HEK293 (cell line): ENCODE measurements at regions not wholly inside any gene's neighbourhood (a gene's known extent, or its start where the extent isn't known, plus 50 kb on each side); places are given as distances from the start of the nearest gene placed in this dataset.

Experiments
- CTCF ChIA-PET: fragments of 350-600 bp; formaldehyde crosslinking; extraction: SDS; loops from one replicate; lab custom pipeline; 2021; ENCODE audit warnings: antibody characterized with exemption; lab: Yijun Ruan, JAX
- POLR2A ChIA-PET: fragments of 300-600 bp; formaldehyde crosslinking; extraction: SDS; loops from one replicate; lab custom pipeline; 2020; ENCODE audit warnings: antibody characterized with exemption, inconsistent platforms; lab: Yijun Ruan, JAX
- H3K27ac ChIP-seq: fragments of 200-500 bp; sonication (Bioruptor generic); 2 replicates; pipeline ENCODE4 v1.5.1; 2014; ENCODE audit warnings: low read depth, low read length, control low read depth, inconsistent platforms; ENCODE audit errors: extremely low read depth
- H3K36me3 ChIP-seq, 2 experiments: fragments of 200-500 bp in 1 of 2; sonication (Bioruptor generic) in 1 of 2; 1 replicate in 1 of 2; 2 replicates in 1 of 2; pipeline ENCODE4 v1.5.1; 2014 to 2017; ENCODE audit warnings: inconsistent platforms in 2 of 2, low read length in 2 of 2; ENCODE audit not compliant: control insufficient read depth in 2 of 2, insufficient read depth in 1 of 2
- H3K4me1 ChIP-seq: fragments of 200-500 bp; sonication (Bioruptor generic); 2 replicates; pipeline ENCODE4 v1.5.1; 2014; ENCODE audit warnings: mild to moderate bottlenecking, low read length, inconsistent platforms; ENCODE audit not compliant: control insufficient read depth, insufficient read depth
- H3K4me3 ChIP-seq: 2 replicates; pipeline ENCODE4 v1.5.1; 2011; ENCODE audit warnings: low read depth, mild to moderate bottlenecking, control low read depth, low read length, moderate library complexity
- H3K9me3 ChIP-seq: fragments of 200-500 bp; sonication (Bioruptor generic); 2 replicates; pipeline ENCODE4 v1.5.1; 2014; ENCODE audit warnings: low read depth, low read length, inconsistent platforms; ENCODE audit not compliant: control insufficient read depth, insufficient read depth
- HOXD13 ChIP-seq: sonication (generic); formaldehyde crosslinking; IDR thresholded peaks from 2 replicates; pipeline ENCODE4 v1.8.0; 2022; ENCODE audit warnings: missing genetic modification reagents, borderline replicate concordance
- KLF16 ChIP-seq: fragments of 450-650 bp; formaldehyde crosslinking; IDR thresholded peaks from 2 replicates; pipeline ENCODE4 v1.5.1; 2017; ENCODE audit warnings: missing biosample characterization, missing genetic modification characterization
- KLF8 ChIP-seq: fragments of 450-650 bp; formaldehyde crosslinking; IDR thresholded peaks from 2 replicates; pipeline ENCODE4 v1.5.1; 2016; ENCODE audit warnings: missing biosample characterization, missing genetic modification characterization
- REST ChIP-seq: fragments of 450-650 bp; formaldehyde crosslinking; IDR thresholded peaks from 2 replicates; pipeline ENCODE4 v1.5.1; 2016; ENCODE audit warnings: missing biosample characterization, missing genetic modification characterization
- TCF7L2 ChIP-seq: IDR thresholded peaks from 2 replicates; pipeline ENCODE4 v1.6.1; 2011; ENCODE audit warnings: low read depth, mild to moderate bottlenecking, inconsistent platforms, low read length, moderate library complexity, borderline replicate concordance
- ZBTB44 ChIP-seq: fragments of 450-650 bp; IDR thresholded peaks from 2 replicates; pipeline ENCODE4 v1.5.1; 2018; ENCODE audit warnings: missing biosample characterization, mild to moderate bottlenecking, missing genetic modification characterization
- ZFP37 ChIP-seq: fragments of 450-650 bp; formaldehyde crosslinking; IDR thresholded peaks from 2 replicates; pipeline ENCODE4 v1.5.1; 2016; ENCODE audit warnings: missing biosample characterization, missing genetic modification characterization
- ZNF221 ChIP-seq: fragments of 450-650 bp; formaldehyde crosslinking; IDR thresholded peaks from 2 replicates; pipeline ENCODE4 v1.5.1; 2017; ENCODE audit warnings: missing biosample characterization, missing genetic modification characterization, borderline replicate concordance
- ZNF239 ChIP-seq: fragments of 450-650 bp; formaldehyde crosslinking; IDR thresholded peaks from 2 replicates; pipeline ENCODE4 v1.5.1; 2016; ENCODE audit warnings: missing biosample characterization, missing genetic modification characterization
- ZNF394 ChIP-seq: fragments of 450-650 bp; formaldehyde crosslinking; IDR thresholded peaks from 2 replicates; pipeline ENCODE4 v1.5.1; 2016; ENCODE audit warnings: missing biosample characterization, missing genetic modification characterization, mild to moderate bottlenecking, moderate library complexity, borderline replicate concordance
- ZNF501 ChIP-seq: fragments of 450-650 bp; formaldehyde crosslinking; IDR thresholded peaks from 2 replicates; pipeline ENCODE4 v1.5.1; 2016; ENCODE audit warnings: missing biosample characterization, missing genetic modification characterization
- ZNF510 ChIP-seq: fragments of 450-650 bp; formaldehyde crosslinking; IDR thresholded peaks from 2 replicates; pipeline ENCODE4 v1.5.1; 2018; ENCODE audit warnings: mild to moderate bottlenecking, missing genetic modification characterization, missing biosample characterization; ENCODE audit not compliant: insufficient replicate concordance
- ZNF544 ChIP-seq: fragments of 450-650 bp; formaldehyde crosslinking; IDR thresholded peaks from 2 replicates; pipeline ENCODE4 v1.5.0; 2017; ENCODE audit warnings: missing biosample characterization, missing genetic modification characterization
- ZNF610 ChIP-seq: fragments of 450-650 bp; formaldehyde crosslinking; IDR thresholded peaks from 2 replicates; pipeline ENCODE4 v1.5.1; 2016; ENCODE audit warnings: missing biosample characterization, missing genetic modification characterization, borderline replicate concordance
- ZNF621 ChIP-seq: fragments of 450-650 bp; formaldehyde crosslinking; IDR thresholded peaks from 2 replicates; pipeline ENCODE4 v1.5.1; 2017; ENCODE audit warnings: missing biosample characterization, missing genetic modification characterization
- ZNF660 ChIP-seq: fragments of 450-650 bp; IDR thresholded peaks from 2 replicates; pipeline ENCODE4 v1.5.1; 2018; ENCODE audit warnings: missing biosample characterization, mild to moderate bottlenecking, missing genetic modification characterization
- ZNF701 ChIP-seq: fragments of 450-650 bp; formaldehyde crosslinking; IDR thresholded peaks from 2 replicates; pipeline ENCODE4 v1.5.1; 2016; ENCODE audit warnings: missing biosample characterization, missing genetic modification characterization
- ZNF707 ChIP-seq: fragments of 450-650 bp; formaldehyde crosslinking; IDR thresholded peaks from 2 replicates; pipeline ENCODE4 v1.5.1; 2016; ENCODE audit warnings: missing biosample characterization, missing genetic modification characterization
- ZXDB ChIP-seq: fragments of 450-650 bp; formaldehyde crosslinking; IDR thresholded peaks from 2 replicates; pipeline ENCODE4 v1.5.1; 2016; ENCODE audit warnings: missing biosample characterization, missing genetic modification characterization
- TF ChIP-seq, protein P1 (sequence below): fragments of 450-650 bp; formaldehyde crosslinking; IDR thresholded peaks from 2 replicates; pipeline ENCODE4 v1.5.1; 2016; ENCODE audit warnings: missing biosample characterization, missing genetic modification characterization
- TF ChIP-seq, protein P2 (sequence below): fragments of 450-650 bp; formaldehyde crosslinking; IDR thresholded peaks from 2 replicates; pipeline ENCODE4 v1.5.1; 2016; ENCODE audit warnings: missing biosample characterization, missing genetic modification characterization, low read depth

- TF ChIP-seq, protein P1, sequence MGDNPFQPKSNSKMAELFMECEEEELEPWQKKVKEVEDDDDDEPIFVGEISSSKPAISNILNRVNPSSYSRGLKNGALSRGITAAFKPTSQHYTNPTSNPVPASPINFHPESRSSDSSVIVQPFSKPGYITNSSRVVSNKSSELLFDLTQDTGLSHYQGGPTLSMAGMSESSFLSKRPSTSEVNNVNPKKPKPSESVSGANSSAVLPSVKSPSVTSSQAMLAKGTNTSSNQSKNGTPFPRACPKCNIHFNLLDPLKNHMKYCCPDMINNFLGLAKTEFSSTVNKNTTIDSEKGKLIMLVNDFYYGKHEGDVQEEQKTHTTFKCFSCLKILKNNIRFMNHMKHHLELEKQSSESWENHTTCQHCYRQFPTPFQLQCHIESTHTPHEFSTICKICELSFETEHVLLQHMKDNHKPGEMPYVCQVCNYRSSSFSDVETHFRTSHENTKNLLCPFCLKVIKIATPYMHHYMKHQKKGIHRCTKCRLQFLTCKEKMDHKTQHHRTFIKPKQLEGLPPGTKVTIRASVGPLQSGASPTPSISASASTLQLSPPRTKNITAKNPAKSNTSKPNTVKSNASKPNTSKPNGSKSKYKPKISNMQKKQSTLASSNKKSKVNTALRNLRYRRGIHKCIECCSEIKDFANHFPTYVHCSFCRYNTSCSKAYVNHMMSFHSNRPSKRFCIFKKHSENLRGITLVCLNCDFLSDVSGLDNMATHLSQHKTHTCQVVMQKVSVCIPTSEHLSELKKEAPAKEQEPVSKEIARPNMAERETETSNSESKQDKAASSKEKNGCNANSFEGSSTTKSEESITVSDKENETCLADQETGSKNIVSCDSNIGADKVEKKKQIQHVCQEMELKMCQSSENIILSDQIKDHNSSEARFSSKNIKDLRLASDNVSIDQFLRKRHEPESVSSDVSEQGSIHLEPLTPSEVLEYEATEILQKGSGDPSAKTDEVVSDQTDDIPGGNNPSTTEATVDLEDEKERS (tag by site-specific recombination): no peak
These were observed 275.4 kb upstream of the LRRC3B start (continued) for GRCh38 chr3:26347150-26347549.

DNA sequence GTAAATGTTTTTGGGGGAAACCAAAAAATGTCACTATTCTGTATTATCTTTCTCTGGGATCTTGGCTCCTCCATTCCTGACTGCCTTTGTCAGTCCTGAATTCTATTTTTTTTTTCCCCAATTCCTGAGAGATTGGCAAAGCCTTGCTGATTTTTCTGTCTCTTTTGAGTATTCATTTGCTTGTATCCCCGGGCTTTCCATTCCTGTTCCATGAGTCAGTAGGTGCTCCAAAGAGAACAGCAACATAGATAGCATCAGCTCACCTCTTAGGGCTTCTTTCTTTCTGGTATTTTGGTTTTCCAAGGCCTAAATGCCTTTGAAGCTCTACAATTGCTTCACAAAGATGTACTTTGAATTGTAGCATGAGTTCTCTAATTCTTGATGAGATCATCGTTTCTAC lies 271.7 kb upstream of the LRRC3B start:
- no peak for TF ChIP-seq ZNF239 (tag by site-specific recombination)
- ChIA-PET POLR2A (no interaction called here), CTCF (no interaction called here)
- no peak overlapping the region for H3K27ac ChIP-seq
- no peaks in the 10 kb centered on the region for H3K9me3 ChIP-seq
- no peaks in the 10 kb centered on the region for H3K36me3 ChIP-seq
- H3K4me1 ChIP-seq: no peaks in the 10 kb centered on the region
- H3K4me3 ChIP-seq: no peak overlapping the region

- TF ChIP-seq ZNF544 (tag by site-specific recombination): no peak
- TF ChIP-seq ZNF510 (tag by site-specific recombination): no peak
- no peak for TF ChIP-seq ZFP37 (tag by site-specific recombination)
- TF ChIP-seq KLF8 (tag by site-specific recombination): no peak
- no peak for TF ChIP-seq ZXDB
- no peak for TF ChIP-seq KLF16 (tag by site-specific recombination)
- TF ChIP-seq ZNF239 (tag by site-specific recombination): no peak
- TF ChIP-seq REST: no peak
- no peak for TF ChIP-seq ZBTB44 (tag by site-specific recombination)
- TF ChIP-seq ZNF660 (tag by site-specific recombination): no peak
- no peak for TF ChIP-seq ZNF621 (tag by site-specific recombination)
- TF ChIP-seq HOXD13 (CRISPR knock-in tag): no peak
- no peak for TF ChIP-seq ZNF501 (tag by site-specific recombination)
- TF ChIP-seq ZNF610 (tag by site-specific recombination): no peak
- no peak for TF ChIP-seq ZNF701 (tag by site-specific recombination)
- TF ChIP-seq, protein P2, sequence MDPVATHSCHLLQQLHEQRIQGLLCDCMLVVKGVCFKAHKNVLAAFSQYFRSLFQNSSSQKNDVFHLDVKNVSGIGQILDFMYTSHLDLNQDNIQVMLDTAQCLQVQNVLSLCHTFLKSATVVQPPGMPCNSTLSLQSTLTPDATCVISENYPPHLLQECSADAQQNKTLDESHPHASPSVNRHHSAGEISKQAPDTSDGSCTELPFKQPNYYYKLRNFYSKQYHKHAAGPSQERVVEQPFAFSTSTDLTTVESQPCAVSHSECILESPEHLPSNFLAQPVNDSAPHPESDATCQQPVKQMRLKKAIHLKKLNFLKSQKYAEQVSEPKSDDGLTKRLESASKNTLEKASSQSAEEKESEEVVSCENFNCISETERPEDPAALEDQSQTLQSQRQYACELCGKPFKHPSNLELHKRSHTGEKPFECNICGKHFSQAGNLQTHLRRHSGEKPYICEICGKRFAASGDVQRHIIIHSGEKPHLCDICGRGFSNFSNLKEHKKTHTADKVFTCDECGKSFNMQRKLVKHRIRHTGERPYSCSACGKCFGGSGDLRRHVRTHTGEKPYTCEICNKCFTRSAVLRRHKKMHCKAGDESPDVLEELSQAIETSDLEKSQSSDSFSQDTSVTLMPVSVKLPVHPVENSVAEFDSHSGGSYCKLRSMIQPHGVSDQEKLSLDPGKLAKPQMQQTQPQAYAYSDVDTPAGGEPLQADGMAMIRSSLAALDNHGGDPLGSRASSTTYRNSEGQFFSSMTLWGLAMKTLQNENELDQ (tag by site-specific recombination): no peak
- TF ChIP-seq ZNF221 (tag by site-specific recombination): no peak
- no peak for TF ChIP-seq ZNF707 (tag by site-specific recombination)
- TF ChIP-seq ZNF394: no peak
- TF ChIP-seq TCF7L2: no peak
- ChIA-PET POLR2A (no interaction called here), CTCF (no interaction called here)
- no peaks in the 10 kb centered on the region for H3K9me3 ChIP-seq
- H3K27ac ChIP-seq: no peak overlapping the region
- H3K36me3 ChIP-seq: no peaks in the 10 kb centered on the region
- H3K4me3 ChIP-seq: no peak overlapping the region
- no peaks in the 10 kb centered on the region for H3K4me1 ChIP-seq
These were observed 269.5 kb upstream of the LRRC3B start for GRCh38 chr3:26353097-26353496.
